ENCODE measurements at regions not wholly inside any gene's neighbourhood (a gene's known extent, or its start where the extent isn't known, plus 50 kb on each side); places are given as distances from the start of the nearest gene placed in this dataset.

- TF ChIP-seq MNT (conservative IDR thresholded peaks at IDR 0.05), result no peak
These were observed 224.7 kb upstream of the CDH7 start (continued) for GRCh38 chr18:65526099-65526498.

- DNase-seq (ENCODE audit: extremely low read depth in 1 of 4, low spot score in 3 of 4) (no peak), ATAC-seq (no peak), FAIRE-seq (no peak)
- Histone ChIP-seq H3K4me1 (replicated peaks in 1 of 2; ENCODE audit: control insufficient read depth in 2 of 2, insufficient read depth in 2 of 2, low read length in 2 of 2) (no peaks in the 10 kb centered on the region), H3K4me2 (ENCODE audit: insufficient read depth, low read length) (no peak overlapping the region), H3K9me1 (ENCODE audit: control insufficient read depth, insufficient read depth, low read length) (no peaks in the 10 kb centered on the region), H3K79me2 (ENCODE audit: control insufficient read depth, insufficient read depth, low read length) (no peaks in the 10 kb centered on the region), H3K4me3 (no peak overlapping the region), H3K27ac (ENCODE audit: extremely low read depth, low read depth, low read length) (no peak overlapping the region), H3K9me3 (replicated peaks; ENCODE audit: control insufficient read depth, insufficient read depth, low read depth, low read length) (no peaks in the 10 kb centered on the region), H3K27me3 (ENCODE audit: control insufficient read depth in 2 of 2, insufficient read depth in 2 of 2, low read length in 2 of 2) (no peaks in the 10 kb centered on the region), H3K9ac (ENCODE audit: insufficient read depth in 1 of 2, low read depth in 2 of 2, low read length in 2 of 2) (no peak overlapping the region), H4K20me1 (replicated peaks; ENCODE audit: control insufficient read depth, insufficient read depth, low read length) (no peaks in the 10 kb centered on the region), H3K36me3 (ENCODE audit: control insufficient read depth, insufficient read depth, low read length) (no peaks in the 10 kb centered on the region), H2AFZ (ENCODE audit: low read depth, low read length) (no peak overlapping the region)
- ChIA-PET CTCF (ENCODE audit: low intra/inter-chr PET ratio) (no interaction called here), POLR2A (no interaction called here)
- no peak for TF ChIP-seq ETS1 (conservative IDR thresholded peaks at IDR 0.05; ENCODE audit: control insufficient read depth, low read depth, low read length)
- WGBS (ENCODE audit: insufficient coverage, low coverage, missing lambda C conversion rate), result no CpG with 5 or more reads among the region's 3 CpGs
- intact Hi-C loops (cut with micrococcal nuclease), result no loop called here
- in situ Hi-C loops (cut with MboI), result no loop called here
- BruUV-seq (replicated peaks), result no TSS peak
These were observed 227.4 kb upstream of the CDH7 start for GRCh38 chr18:65523461-65523860.

All from K562 (cell line).